SU-DHL-6 (cell line): ENCODE measurements at regions not wholly inside any gene's neighbourhood (a gene's known extent, or its start where the extent isn't known, plus 50 kb on each side); places are given as distances from the start of the nearest gene placed in this dataset.

Source experiments
- H2AFZ ChIP-seq: fragments of 200-600 bp; sonication (generic); 2 replicates; pipeline ENCODE4 v1.6.1; 2014; ENCODE audit warnings: low read depth, mild to moderate bottlenecking, moderate library complexity, mixed read lengths, antibody characterized with exemption, low read length; ENCODE audit not compliant: severe bottlenecking
- H3F3A ChIP-seq: fragments of 200-600 bp; shearing (Covaris generic); 2 replicates; pipeline ENCODE4 v1.6.0; 2016; ENCODE audit warnings: antibody characterized with exemption, mild to moderate bottlenecking; ENCODE audit not compliant: insufficient read depth
- H3K27ac ChIP-seq: fragments of 200-600 bp; sonication (generic); 2 replicates; pipeline ENCODE4 v1.5.1; 2016; ENCODE audit warnings: low read depth, mild to moderate bottlenecking, low read length, moderate library complexity, mixed read lengths
- H3K27me3 ChIP-seq: fragments of 200-600 bp; sonication (generic), shearing (Covaris generic); 2 replicates; pipeline ENCODE4 v1.6.0; 2014; ENCODE audit warnings: mild to moderate bottlenecking, low read length
- H3K36me3 ChIP-seq: fragments of 200-600 bp; sonication (generic); 2 replicates; pipeline ENCODE4 v1.6.1; 2014; ENCODE audit warnings: mild to moderate bottlenecking, low read length, mixed read lengths
- H3K4me2 ChIP-seq: fragments of 300-600, 200-600 bp; shearing (Covaris generic), sonication (generic); 2 replicates; pipeline ENCODE4 v1.6.0; 2014; ENCODE audit warnings: low read length, low read depth, mild to moderate bottlenecking; ENCODE audit not compliant: poor library complexity, severe bottlenecking
- H3K4me3 ChIP-seq: fragments of 200-600 bp; sonication (generic); 2 replicates; pipeline ENCODE4 v1.5.1; 2014; ENCODE audit warnings: antibody characterized with exemption, low read length, mild to moderate bottlenecking, mixed read lengths; ENCODE audit not compliant: insufficient read depth, poor library complexity, severe bottlenecking
- H3K79me2 ChIP-seq: fragments of 200-600 bp; sonication (generic); 2 replicates; pipeline ENCODE4 v1.6.1; 2014; ENCODE audit warnings: mild to moderate bottlenecking, low read length, moderate library complexity; ENCODE audit not compliant: insufficient read depth
- H3K9ac ChIP-seq: fragments of 200-600 bp; sonication (generic); 2 replicates; pipeline ENCODE4 v1.7.0; 2014; ENCODE audit warnings: mild to moderate bottlenecking, low read length
- H3K9me2 ChIP-seq: fragments of 200-600 bp; sonication (generic); replicated peaks from 2 replicates; pipeline ENCODE4 v1.6.1; 2014; ENCODE audit warnings: low read length; ENCODE audit not compliant: insufficient read depth
- H3K9me3 ChIP-seq: fragments of 200-600 bp; sonication (generic); 2 replicates; pipeline ENCODE4 v1.6.1; 2014; ENCODE audit warnings: low read length, mixed read lengths; ENCODE audit not compliant: insufficient read depth
- H4K20me1 ChIP-seq: fragments of 200-600 bp; sonication (generic); 2 replicates; pipeline ENCODE4 v1.6.1; 2014; ENCODE audit warnings: low read depth, mild to moderate bottlenecking, antibody characterized with exemption, low read length, moderate library complexity, mixed read lengths
- EZH2phosphoT487 ChIP-seq: fragments of 200-600 bp; sonication (generic), shearing (Covaris generic); conservative IDR thresholded peaks from 2 replicates; pipeline ENCODE4 v1.6.1; 2018; ENCODE audit warnings: mild to moderate bottlenecking, antibody characterized with exemption, low read length, moderate library complexity, mixed read lengths
- TF ChIP-seq, protein P1 (sequence below): fragments of 200-600 bp; sonication (generic); IDR thresholded peaks from one replicate; pipeline ENCODE4 v1.5.1; 2017; ENCODE audit warnings: antibody characterized with exemption, mild to moderate bottlenecking, low read length, moderate library complexity; ENCODE audit not compliant: insufficient read depth, poor library complexity, severe bottlenecking

DNA sequence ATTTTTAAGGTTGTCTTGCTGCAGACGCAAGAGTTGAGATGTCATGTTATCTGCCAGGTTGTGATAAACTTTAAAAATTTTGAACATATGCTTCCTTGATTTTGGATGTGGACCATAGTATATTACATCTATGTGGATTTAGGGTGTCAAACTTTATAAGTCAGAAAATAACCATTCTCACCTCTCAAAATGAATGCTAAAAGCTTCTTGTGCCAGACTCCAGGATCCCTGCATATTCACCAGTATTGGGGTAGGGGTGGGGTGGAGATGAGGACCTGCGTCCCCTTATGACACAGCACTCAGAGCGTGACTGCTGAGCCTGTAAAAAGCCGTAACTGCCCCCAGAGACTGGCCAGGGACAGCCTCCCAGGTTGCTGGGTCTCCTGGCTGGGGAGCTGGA is 524.4 kb downstream of the LMO7 start:
- no peak overlapping the region for H3K4me2 ChIP-seq

DNA sequence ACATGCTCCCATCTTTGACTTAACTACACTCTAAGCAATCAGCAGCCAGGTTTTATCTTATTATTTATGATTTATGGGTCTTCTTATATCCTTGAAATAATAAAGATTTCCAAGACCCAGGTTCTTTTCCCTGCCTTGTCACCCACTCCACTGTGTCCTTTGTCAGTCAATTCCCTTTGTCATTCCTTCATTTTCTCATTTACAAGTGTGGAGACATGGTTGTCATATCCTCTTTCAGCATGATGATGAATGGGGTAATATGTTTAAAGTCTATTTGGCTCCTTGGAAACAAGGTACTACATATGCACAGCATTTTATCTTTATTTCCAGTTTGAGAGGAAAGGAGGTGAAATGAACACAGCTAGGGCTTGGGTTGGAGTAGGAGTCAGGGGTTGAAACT is 521.8 kb downstream of the LMO7 start:
- H3K9me3 ChIP-seq: no peaks in the 10 kb centered on the region
- H2AFZ ChIP-seq: no peak overlapping the region
- no peaks in the 10 kb centered on the region for H4K20me1 ChIP-seq
- no peaks in the 10 kb centered on the region for H3K9me2 ChIP-seq
- no peak overlapping the region for H3K4me3 ChIP-seq
- H3K36me3 ChIP-seq: no peaks in the 10 kb centered on the region
- H3K27ac ChIP-seq: no peak overlapping the region
- no peak overlapping the region for H3K9ac ChIP-seq
- TF ChIP-seq, protein P1, sequence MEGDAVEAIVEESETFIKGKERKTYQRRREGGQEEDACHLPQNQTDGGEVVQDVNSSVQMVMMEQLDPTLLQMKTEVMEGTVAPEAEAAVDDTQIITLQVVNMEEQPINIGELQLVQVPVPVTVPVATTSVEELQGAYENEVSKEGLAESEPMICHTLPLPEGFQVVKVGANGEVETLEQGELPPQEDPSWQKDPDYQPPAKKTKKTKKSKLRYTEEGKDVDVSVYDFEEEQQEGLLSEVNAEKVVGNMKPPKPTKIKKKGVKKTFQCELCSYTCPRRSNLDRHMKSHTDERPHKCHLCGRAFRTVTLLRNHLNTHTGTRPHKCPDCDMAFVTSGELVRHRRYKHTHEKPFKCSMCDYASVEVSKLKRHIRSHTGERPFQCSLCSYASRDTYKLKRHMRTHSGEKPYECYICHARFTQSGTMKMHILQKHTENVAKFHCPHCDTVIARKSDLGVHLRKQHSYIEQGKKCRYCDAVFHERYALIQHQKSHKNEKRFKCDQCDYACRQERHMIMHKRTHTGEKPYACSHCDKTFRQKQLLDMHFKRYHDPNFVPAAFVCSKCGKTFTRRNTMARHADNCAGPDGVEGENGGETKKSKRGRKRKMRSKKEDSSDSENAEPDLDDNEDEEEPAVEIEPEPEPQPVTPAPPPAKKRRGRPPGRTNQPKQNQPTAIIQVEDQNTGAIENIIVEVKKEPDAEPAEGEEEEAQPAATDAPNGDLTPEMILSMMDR: no peak
- no peak for TF ChIP-seq EZH2phosphoT487
- no peaks in the 10 kb centered on the region for H3K27me3 ChIP-seq
- H3K4me2 ChIP-seq: no peak overlapping the region
- no peaks in the 10 kb centered on the region for H3F3A ChIP-seq
- H3K79me2 ChIP-seq: no peaks in the 10 kb centered on the region

More for the DNA sequence above, 524.4 kb downstream of the LMO7 start:
- Histone ChIP-seq H4K20me1 (no peaks in the 10 kb centered on the region), H3K9me2 (no peaks in the 10 kb centered on the region), H3K4me3 (no peak overlapping the region), H3K79me2 (no peaks in the 10 kb centered on the region), H3F3A (no peaks in the 10 kb centered on the region), H2AFZ (no peak overlapping the region), H3K36me3 (no peaks in the 10 kb centered on the region), H3K27ac (no peak overlapping the region), H3K9me3 (no peaks in the 10 kb centered on the region), H3K27me3 (no peaks in the 10 kb centered on the region), H3K9ac (no peak overlapping the region)
- TF ChIP-seq, protein P1: no peak

DNA sequence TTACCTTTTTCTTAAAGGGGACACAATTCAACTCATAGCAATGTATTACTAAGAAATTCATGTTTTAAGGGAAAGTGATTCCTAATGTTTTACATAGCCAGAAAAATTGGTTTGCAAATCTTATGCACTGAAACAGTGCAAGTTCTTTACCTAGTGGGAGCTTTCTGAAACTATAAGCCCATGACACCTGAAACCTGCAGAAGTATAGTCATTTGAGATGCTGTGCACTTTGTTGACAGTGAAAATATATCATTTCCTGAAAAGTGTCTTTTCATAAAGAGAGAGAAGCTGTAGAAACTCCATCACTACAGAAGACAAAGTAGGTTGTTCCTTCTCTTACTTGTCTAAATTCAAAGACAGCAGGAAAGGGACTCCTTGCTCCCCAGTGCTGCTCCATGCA is 517.1 kb downstream of the LMO7 start:
- Histone ChIP-seq H3K9ac (no peak overlapping the region), H3K27ac (no peak overlapping the region), H3K4me2 (no peak overlapping the region), H3K36me3 (no peaks in the 10 kb centered on the region), H3K4me3 (no peak overlapping the region), H3F3A (no peaks in the 10 kb centered on the region), H2AFZ (no peak overlapping the region), H4K20me1 (no peaks in the 10 kb centered on the region), H3K9me2 (no peaks in the 10 kb centered on the region), H3K79me2 (no peaks in the 10 kb centered on the region), H3K27me3 (no peaks in the 10 kb centered on the region), H3K9me3 (no peaks in the 10 kb centered on the region)
- TF ChIP-seq EZH2phosphoT487: no peak
- TF ChIP-seq, protein P1: no peak

DNA sequence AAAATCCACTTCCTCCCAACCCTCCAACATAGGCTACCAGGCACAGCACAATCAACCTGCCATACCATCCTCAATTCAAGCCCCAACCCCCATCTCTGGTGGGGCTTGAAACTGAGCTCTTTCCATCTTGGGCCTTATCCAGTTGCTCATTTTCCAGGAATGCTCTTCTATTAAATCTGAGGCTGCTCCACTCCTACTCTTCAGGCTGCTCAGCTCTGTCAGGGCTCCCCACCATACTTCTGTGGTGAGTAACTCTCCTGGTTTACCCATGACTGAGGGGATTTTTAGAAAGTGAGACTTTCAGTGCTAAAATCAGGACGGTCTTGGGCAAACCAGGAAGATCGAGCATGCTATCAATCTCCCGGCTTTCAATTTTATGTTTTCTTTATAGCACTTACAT is 512.8 kb downstream of the LMO7 start:
- H3K9me2 ChIP-seq: no peaks in the 10 kb centered on the region
- H3K4me3 ChIP-seq: no peak overlapping the region
- no peaks in the 10 kb centered on the region for H3F3A ChIP-seq
- TF ChIP-seq, protein P1: no peak
- TF ChIP-seq EZH2phosphoT487: no peak
- H3K79me2 ChIP-seq: no peaks in the 10 kb centered on the region
- no peak overlapping the region for H2AFZ ChIP-seq
- no peaks in the 10 kb centered on the region for H3K36me3 ChIP-seq
- no peaks in the 10 kb centered on the region for H4K20me1 ChIP-seq
- no peak overlapping the region for H3K27ac ChIP-seq
- no peaks in the 10 kb centered on the region for H3K27me3 ChIP-seq
- no peaks in the 10 kb centered on the region for H3K9me3 ChIP-seq
- no peak overlapping the region for H3K4me2 ChIP-seq
- H3K9ac ChIP-seq: no peak overlapping the region
